GM12864 (cell line): ENCODE measurements at regions not wholly inside any gene's neighbourhood (a gene's known extent, or its start where the extent isn't known, plus 50 kb on each side); places are given as distances from the start of the nearest gene placed in this dataset.

Experiments
- DNase-seq: peaks from one replicate; pipeline ENCODE4 v3.0.0-alpha.2; 2011; ENCODE audit warnings: low read depth
- H3K4me3 ChIP-seq: 2 replicates; pipeline ENCODE4 v1.5.1; 2011; ENCODE audit warnings: mild to moderate bottlenecking, low read depth, low read length, control low read depth
- CTCF ChIP-seq: IDR thresholded peaks from 2 replicates; pipeline ENCODE4 v1.5.1; 2011; ENCODE audit warnings: low read depth, mild to moderate bottlenecking, moderate library complexity, low read length, control low read depth, inconsistent platforms; ENCODE audit errors: missing control alignments

DNA sequence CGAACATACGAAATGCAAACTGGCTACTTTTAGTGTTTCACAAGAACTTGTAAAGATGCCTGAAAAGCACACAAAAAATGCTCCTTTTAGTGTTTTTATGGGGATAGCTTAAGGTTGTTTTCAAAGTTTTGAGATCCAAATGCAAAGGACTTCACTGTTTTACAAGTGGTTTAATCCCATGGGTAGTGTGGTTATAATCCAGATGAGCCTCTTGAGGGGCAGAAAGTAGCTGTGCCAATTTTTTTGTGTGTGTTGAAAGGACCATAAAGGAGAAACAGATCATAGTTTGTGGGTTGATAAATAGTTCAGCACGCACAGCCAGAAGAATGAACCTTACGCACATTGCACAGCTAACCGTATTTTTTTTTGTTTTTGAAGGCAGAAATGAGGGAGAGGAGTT lies 126.9 kb upstream of the GIMD1 start:
- no peak for TF ChIP-seq CTCF
- H3K4me3 ChIP-seq = no peak overlapping the region
- no peak for DNase-seq

- TF ChIP-seq CTCF = no peak
- no peak for DNase-seq
- H3K4me3 ChIP-seq = no peak overlapping the region
These were observed 125.5 kb upstream of the GIMD1 start for GRCh38 chr4:106494066-106494465.

- DNase-seq = no peak
- no peak for TF ChIP-seq CTCF
- H3K4me3 ChIP-seq = no peak overlapping the region
These were observed 124.5 kb upstream of the GIMD1 start for GRCh38 chr4:106493086-106493485.

GRCh38 chr4:106486533-106486932 lies 118.0 kb upstream of the GIMD1 start:
- no peak for DNase-seq
- no peak for TF ChIP-seq CTCF
- H3K4me3 ChIP-seq = no peak overlapping the region

- no peak overlapping the region for H3K4me3 ChIP-seq
- TF ChIP-seq CTCF = no peak
- DNase-seq = no peak
These were observed 113.2 kb upstream of the GIMD1 start for GRCh38 chr4:106481801-106482200.

DNA sequence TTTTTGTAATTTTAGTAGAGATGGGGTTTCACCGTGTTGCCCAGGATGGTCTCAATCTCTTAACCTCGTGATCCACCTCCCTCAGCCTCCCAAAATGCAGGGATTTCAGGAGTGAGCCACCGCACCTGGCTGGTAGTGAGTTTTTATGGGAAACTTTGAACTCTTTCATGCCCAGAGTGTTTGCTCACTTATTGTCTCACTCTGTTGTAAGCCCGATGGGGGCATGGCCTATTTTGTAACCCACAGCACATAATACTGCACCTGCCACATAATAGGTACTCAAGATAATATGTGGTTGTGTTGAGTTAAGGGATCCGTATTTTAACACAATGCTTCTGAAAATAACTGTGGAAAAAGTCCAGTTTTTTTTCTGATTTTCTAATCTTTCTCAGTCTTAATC lies 109.6 kb upstream of the GIMD1 start:
- no peak overlapping the region for H3K4me3 ChIP-seq
- no peak for DNase-seq
- TF ChIP-seq CTCF = no peak

- no peak for DNase-seq
- no peak for TF ChIP-seq CTCF
- H3K4me3 ChIP-seq = no peak overlapping the region
These were observed 108.2 kb upstream of the GIMD1 start for GRCh38 chr4:106476741-106477140.
